Mucosa of descending colon (tissue), 3 donors: ENCODE measurements at regions not wholly inside any gene's neighbourhood (a gene's known extent, or its start where the extent isn't known, plus 50 kb on each side); places are given as distances from the start of the nearest gene placed in this dataset.

Experiments used
- ATAC-seq: fragments of 200-7000 bp; cut with Tn5 transposase; one replicate; pipeline ENCODE4 v1.9.1; 2020; ENCODE audit warnings: mild to moderate bottlenecking, moderate library complexity
- DNase-seq, 3 donors: peaks; one replicate each; pipeline ENCODE4 v3.0.0-alpha.2; 2020
- H3K36me3 ChIP-seq: fragments of 200-600 bp; one replicate; pipeline ENCODE4 v1.8.0; 2021; ENCODE audit warnings: low read depth, mild to moderate bottlenecking
- H3K4me1 ChIP-seq: fragments of 200-600 bp; one replicate; pipeline ENCODE4 v1.8.0; 2021; ENCODE audit warnings: low read depth, mild to moderate bottlenecking
- H3K4me3 ChIP-seq: fragments of 200-600 bp; one replicate; pipeline ENCODE4 v1.8.0; 2021; ENCODE audit warnings: mild to moderate bottlenecking
- H3K9me3 ChIP-seq: fragments of 200-600 bp; one replicate; pipeline ENCODE4 v1.8.0; 2021; ENCODE audit warnings: mild to moderate bottlenecking
- CTCF ChIP-seq: fragments of 200-600 bp; IDR thresholded peaks from one replicate; pipeline ENCODE4 v1.8.0; 2022; ENCODE audit warnings: antibody characterized with exemption, mild to moderate bottlenecking
- intact Hi-C, 2 donors: fragments of 100-400 bp; cut with DNase I in 1 of 2; cut with micrococcal nuclease in 1 of 2; formaldehyde crosslinking; loops; one replicate each; pipeline versions ENCODE4 v1.11.0 to v1.11.1; 2022; cut with DNase I, micrococcal nuclease
- donor health status: DM: no; HTN: no; CAD: no; lungs with moderate emphysema.
- donor health status: DM: no; HTN: no; CAD: no.
- donor health status: DM: no; HTN: yes; CAD: no.

GRCh38 chr20:24245094-24245493 is 224.3 kb upstream of the SYNDIG1 start:
- DNase-seq (no peak), ATAC-seq (no peak)
- intact Hi-C loops, result no loop called here
- Histone ChIP-seq H3K4me1 (no peaks in the 10 kb centered on the region), H3K4me3 (no peak overlapping the region), H3K9me3 (no peaks in the 10 kb centered on the region), H3K36me3 (no peaks in the 10 kb centered on the region)
- no peak for TF ChIP-seq CTCF

- DNase-seq (no peak), ATAC-seq (no peak)
- Histone ChIP-seq H3K4me3 (no peak overlapping the region), H3K4me1 (no peaks in the 10 kb centered on the region), H3K36me3 (no peaks in the 10 kb centered on the region), H3K9me3 (no peaks in the 10 kb centered on the region)
- TF ChIP-seq CTCF, result no peak
- intact Hi-C loops, result no loop called here
These were observed 226.7 kb upstream of the SYNDIG1 start for GRCh38 chr20:24242763-24243162.

- DNase-seq (no peak), ATAC-seq (no peak)
- H3K4me3 ChIP-seq, result no peak overlapping the region
- no peaks in the 10 kb centered on the region for H3K4me1 ChIP-seq
- H3K9me3 ChIP-seq, result no peaks in the 10 kb centered on the region
- TF ChIP-seq CTCF, result no peak
- intact Hi-C loops, result no loop called here
- no peaks in the 10 kb centered on the region for H3K36me3 ChIP-seq
These were observed 228.0 kb upstream of the SYNDIG1 start for GRCh38 chr20:24241466-24241865.

GRCh38 chr20:24236963-24237362 is 232.5 kb upstream of the SYNDIG1 start:
- intact Hi-C loops, result no loop called here
- DNase-seq (no peak), ATAC-seq (no peak)
- Histone ChIP-seq H3K36me3 (no peaks in the 10 kb centered on the region), H3K4me1 (no peaks in the 10 kb centered on the region), H3K9me3 (no peaks in the 10 kb centered on the region), H3K4me3 (no peak overlapping the region)
- TF ChIP-seq CTCF, result no peak

- ATAC-seq (no peak), DNase-seq (no peak)
- intact Hi-C loops, result no loop called here
- Histone ChIP-seq H3K9me3 (no peaks in the 10 kb centered on the region), H3K36me3 (no peaks in the 10 kb centered on the region), H3K4me1 (no peaks in the 10 kb centered on the region), H3K4me3 (no peak overlapping the region)
- no peak for TF ChIP-seq CTCF
These were observed 233.2 kb upstream of the SYNDIG1 start for GRCh38 chr20:24236201-24236600.
